ENCODE measurements at regions not wholly inside any gene's neighbourhood (a gene's known extent, or its start where the extent isn't known, plus 50 kb on each side); places are given as distances from the start of the nearest gene placed in this dataset.
"Not testable (repeated sequence)": the region's sequence is repeated elsewhere in the genome, so short reads cannot be mapped to it uniquely, and the experiment has no call there.

DNA sequence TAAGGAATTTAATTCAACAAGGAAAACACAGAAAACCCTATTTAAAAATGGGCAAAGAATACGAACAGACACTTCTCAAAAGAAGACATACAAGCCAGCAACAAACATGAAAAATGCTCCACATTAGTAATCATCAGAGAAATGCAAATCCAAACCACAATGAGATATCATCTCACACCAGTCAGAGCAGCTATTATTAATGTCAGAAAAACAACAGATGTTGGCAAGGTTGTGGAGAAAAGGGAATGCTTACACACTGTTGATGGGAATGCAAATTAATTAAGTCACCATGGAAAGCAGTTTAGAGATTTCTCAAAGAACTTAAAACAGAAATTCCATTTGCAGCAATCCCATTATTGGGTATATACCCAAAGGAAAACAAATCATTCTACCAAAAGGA is 55.2 kb downstream of the GCC1 start:
- DNase-seq (no peak), ATAC-seq (ENCODE audit: poor library complexity) (no peak)
- intact Hi-C loops (cut with DNase I): no loop called here

DNA sequence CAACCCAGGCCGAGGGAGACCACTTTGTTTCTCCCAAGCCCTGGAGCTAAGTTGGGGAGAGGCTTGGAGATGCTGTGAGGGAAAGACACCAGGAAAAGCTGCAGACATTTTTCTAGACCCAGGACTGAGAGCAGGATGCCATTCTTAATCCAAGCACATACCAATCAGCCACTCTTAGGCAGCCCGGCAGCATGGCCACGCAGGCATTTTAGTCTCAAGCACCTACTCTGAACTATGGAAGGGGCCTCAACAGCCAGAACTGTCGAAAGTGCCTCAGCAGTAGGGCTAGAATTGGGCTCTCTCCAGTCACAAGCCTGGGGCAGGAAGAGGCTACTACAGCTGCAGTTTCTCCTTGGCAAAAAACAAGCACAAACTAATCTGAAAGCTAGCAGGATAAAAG is 57.8 kb downstream of the GCC1 start:
- intact Hi-C loops (cut with DNase I): no loop called here
- no peak for DNase-seq
- ATAC-seq (ENCODE audit: poor library complexity): no peak

DNA sequence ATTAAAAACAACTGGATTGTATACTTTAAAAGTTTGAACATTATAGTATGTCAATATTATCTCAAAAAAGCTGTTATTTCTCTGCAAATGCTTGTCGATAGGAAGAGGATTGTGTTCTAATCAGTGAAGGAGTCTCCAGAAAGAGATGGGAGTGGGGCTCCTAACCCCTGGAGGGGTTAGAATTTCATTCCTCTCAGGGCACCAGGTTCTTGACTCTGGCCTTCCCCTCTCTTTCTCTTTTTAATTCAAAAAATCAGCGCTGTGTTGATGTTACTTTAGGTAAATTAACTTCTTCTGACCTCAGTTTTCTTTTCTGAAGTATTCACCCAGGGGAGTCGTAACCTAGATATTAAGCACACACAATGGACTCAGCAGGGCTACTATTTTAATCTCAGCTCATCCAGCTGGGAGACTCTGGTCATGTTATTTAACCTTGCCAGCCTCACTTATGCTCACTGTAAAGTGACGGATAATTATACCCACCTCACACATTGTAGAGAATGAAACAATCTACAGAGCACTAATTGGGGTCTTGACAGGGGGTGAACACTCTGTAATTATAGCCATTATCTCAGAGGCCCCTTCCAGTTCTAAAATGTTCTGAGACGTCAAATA is 59.4 kb downstream of the GCC1 start:
- DNase-seq (no peak), ATAC-seq (ENCODE audit: poor library complexity) (no peak)
- intact Hi-C loops (cut with DNase I): no loop called here

DNA sequence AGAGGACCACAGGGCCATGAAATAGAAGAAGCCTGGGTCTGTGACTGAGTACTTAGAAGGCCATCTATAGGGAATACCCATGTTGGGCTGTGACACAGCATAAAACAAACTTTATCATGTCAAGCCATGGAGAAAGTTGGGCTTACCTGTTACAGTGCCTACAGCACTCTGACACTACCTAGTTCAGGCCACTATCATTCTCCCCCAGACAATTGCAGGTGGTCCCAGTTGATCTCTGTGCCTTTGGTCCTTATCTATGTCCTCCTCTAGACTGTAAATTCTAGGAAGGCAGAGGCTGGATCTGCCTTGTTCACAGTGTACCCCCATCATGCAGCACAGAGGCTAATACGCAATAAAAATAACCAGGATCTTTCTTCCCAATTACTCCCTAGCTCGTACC is 69.1 kb downstream of the GCC1 start:
- no peak for DNase-seq
- no peak for ATAC-seq (ENCODE audit: poor library complexity)
- intact Hi-C loops (cut with DNase I): no loop called here

DNA sequence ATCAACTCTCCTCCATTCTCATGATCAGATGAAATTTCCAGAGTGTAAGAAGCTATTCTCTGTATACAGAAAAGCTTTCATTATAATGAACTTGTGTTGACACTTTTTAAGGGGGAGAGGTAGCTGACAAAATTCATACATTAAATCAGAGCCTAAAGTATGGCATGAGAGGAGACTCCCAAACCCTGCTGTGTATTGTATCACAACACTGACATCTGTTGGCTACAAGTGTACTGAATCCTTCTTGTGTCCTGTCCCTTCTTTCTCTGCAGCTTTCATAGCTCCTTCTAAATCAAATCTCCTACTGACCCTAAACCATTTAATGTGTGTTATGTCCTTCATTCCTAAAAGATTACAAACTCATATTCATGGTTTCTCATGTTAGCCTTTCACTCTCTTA is 70.9 kb downstream of the GCC1 start:
- intact Hi-C loops (cut with DNase I): no loop called here
- ATAC-seq (ENCODE audit: poor library complexity) (peak; percentile 71), DNase-seq (no peak)

DNA sequence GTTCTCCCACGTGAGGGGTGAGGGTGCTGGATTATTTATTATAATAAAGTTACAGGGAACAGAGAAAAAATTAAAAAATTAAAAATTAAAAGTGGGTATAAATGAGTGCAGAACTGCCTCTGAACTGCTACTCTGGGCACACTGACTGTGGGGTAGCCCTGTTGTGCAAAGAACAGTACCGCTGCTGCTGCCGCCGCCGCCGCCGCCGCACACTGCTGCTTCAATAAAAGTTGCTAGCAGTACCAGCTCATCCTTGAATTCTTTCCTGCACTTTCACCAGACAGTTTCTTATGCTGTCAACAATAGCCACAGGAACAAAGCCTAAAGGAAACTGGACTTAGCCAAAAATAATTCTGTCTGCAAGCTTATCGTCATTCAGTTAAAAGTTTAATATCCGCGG is 72.1 kb downstream of the GCC1 start:
- intact Hi-C loops (cut with DNase I): no loop called here

DNA sequence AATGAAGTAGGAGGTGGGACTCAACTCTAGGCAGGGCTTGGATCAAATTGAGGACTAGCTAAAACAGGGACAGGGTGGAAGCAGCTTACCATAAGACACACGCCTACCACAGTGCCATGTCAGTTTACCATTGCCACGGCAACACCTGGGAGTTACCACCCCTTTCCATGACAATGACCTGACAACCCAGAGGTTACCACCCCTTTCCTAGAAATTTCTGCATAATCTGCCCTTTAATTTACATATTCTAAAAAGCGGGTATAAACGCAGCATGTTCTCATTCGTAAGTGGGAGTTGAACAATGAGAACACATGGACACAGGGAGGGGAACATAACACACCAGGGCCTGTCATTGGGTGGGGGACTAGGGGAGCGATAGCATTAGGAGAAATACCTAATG is 72.7 kb downstream of the GCC1 start:
- intact Hi-C loops (cut with DNase I): no loop called here
- ATAC-seq (ENCODE audit: poor library complexity) (no peak), DNase-seq (no peak)

More for the DNA sequence above, 72.1 kb downstream of the GCC1 start:
- ATAC-seq (ENCODE audit: poor library complexity): no peak
- DNase-seq: no peak

DNA sequence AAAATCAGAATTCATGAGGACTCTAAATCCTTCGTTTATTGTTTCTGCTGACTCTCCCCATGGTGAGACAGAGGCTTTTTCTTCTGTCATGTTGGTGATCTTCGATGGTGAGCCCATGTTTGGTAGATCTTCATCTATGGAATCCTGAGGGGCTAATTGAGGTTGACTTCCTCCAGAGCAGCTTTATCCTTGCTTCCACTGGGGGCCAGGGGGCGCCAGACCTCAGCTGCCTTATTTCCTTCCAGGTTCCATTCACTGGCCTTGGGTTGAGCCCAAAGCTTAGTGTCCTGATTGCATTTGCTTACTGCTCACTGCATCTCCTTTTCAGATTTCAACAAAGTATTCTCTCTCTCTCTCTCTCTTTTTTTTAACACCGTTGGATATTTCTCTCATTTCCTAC is 80.7 kb downstream of the GCC1 start:
- DNase-seq (peak; percentile 43), ATAC-seq (ENCODE audit: poor library complexity) (no peak)
- intact Hi-C loops (cut with DNase I): no loop called here

DNA sequence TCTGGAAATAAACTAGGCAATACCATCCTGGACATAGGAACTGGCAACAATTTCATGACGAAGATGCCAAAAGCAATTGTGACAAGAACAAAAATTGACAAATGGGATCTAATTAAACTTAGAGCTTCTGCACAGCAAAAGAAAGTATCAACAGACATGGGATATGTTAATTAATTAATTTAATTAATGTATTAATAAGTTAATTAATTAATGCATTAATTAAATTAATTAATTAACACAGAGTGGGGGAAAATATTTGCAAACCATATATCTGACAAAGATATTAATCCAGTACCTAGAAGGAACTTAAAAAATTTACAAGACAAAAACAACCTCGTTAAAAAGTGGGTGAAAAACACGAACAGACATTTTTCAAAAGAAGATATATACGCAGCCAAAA is 83.6 kb downstream of the GCC1 start:
- ATAC-seq (ENCODE audit: poor library complexity) (no peak), DNase-seq (no peak)
- intact Hi-C loops (cut with DNase I): no loop called here

DNA sequence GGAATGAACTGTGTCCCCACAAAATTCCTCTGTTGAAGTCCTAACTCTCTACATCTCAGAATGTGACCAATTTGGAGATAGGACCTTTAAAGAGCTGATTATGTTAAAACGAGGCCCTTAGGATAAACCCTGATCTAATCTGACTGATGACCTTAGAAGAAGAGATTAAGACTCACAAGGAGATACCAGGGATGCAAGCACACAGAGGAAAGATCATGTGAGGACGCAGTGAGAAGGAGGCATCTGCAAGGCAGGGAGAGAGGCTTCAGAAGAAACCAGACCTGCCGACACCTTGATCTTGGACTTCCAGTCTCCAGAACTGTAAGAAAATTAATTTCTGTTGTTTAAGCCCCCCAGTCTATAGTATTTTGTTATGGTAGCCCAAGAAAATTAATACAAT is 94.9 kb upstream of the ZNF800 start:
- ATAC-seq (ENCODE audit: poor library complexity): no peak
- no peak for DNase-seq
- intact Hi-C loops (cut with DNase I): no loop called here

DNA sequence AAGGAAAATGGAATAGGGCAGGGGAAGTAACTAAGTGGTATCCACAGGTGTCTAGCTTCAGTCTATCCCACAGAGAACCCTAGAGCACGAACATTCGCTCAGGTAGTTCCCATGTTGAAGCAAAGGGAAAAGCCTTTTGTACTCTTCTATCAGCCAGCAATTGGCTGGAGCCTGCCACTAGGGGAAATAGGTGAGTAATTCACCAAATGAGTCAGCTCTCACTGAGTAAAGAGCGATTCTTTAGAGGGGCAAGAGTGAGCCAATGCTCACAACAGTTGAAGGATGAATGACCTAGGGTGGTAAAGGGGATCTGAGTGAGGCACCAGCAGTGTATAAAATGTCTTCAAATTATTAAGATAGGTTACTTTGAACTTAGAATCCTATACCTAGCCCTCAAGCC is 94.1 kb upstream of the ZNF800 start:
- intact Hi-C loops (cut with DNase I): no loop called here
- ATAC-seq (ENCODE audit: poor library complexity): no peak

DNA sequence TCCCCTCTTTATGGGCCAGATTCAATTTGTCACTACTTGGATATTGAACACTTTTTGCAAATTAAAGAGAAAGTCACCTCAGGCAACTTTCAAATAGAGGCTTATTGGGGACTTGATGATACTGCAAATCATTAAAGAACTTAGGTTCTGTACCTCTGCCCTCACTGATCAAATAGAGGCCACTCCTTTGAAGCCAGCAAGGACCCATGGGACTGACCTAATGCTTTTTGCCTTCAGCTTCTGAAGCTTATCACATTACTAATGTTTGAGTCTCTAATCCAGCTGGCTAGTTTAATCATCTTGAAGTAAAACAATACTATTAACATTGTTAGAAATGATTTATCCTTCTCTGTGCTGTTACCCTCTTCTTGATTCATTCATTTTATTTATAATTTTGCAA is 93.0 kb upstream of the ZNF800 start:
- DNase-seq (no peak), ATAC-seq (ENCODE audit: poor library complexity) (no peak)
- intact Hi-C loops (cut with DNase I): no loop called here

More for the DNA sequence above, 94.1 kb upstream of the ZNF800 start:
- DNase-seq: no peak

DNA sequence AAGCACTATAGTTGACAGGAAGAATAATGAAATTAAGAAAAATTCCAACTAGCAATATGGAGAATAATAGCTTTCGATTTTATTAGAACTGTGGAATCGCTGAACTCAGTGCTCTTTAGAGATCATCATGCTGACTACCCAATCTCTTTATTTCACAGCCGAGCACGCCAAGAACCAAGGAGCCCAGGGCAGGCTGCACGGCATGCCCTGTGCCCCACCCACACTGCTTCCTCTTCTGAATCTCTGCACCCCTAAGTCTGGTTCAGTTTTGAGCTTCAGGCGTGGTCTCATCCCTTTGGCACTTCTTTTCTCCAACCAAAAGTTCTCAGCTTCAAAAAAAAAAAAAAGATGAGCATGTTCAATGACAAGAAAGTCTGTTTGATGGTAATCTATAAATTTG is 92.4 kb upstream of the ZNF800 start:
- intact Hi-C loops (cut with DNase I): no loop called here
- no peak for ATAC-seq (ENCODE audit: poor library complexity)
- no peak for DNase-seq

DNA sequence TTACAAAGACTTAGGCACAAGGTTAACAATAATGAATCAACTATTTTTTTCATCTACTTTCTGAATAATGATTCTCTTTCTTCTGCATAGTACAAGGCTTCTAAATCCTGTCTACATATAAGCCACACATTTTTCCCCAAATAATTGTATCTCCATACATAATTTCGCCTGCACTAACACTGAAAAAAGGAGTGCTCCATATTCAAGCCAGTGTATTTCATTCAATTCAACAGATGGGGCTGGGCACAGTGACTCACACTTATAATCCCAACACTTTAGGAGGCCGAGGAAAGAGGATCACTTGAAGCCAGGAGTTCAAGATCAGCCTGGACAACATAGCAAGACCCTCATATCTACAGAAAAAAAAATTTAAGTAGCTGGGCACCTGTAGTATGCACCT is 86.0 kb upstream of the ZNF800 start:
- no peak for ATAC-seq (ENCODE audit: poor library complexity)
- no peak for DNase-seq
- intact Hi-C loops (cut with DNase I): no loop called here

DNA sequence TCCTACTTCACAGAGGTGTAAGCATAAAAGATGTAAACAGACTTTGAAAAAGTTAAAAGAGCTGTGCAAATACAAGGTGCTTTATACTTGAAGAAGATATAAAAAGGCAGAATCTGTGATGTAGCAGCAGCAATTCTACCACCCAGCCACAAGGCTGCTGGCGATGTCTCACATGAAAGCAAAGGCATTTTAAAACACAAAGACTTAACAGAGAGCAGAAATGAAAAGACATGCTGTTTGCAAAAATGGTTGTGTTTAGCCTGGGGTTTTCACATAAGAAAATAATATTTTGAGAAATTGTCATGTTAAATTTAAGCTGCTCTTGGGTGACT is 85.5 kb upstream of the ZNF800 start:
- no peak for ATAC-seq (ENCODE audit: poor library complexity)
- intact Hi-C loops (cut with DNase I): no loop called here

DNA sequence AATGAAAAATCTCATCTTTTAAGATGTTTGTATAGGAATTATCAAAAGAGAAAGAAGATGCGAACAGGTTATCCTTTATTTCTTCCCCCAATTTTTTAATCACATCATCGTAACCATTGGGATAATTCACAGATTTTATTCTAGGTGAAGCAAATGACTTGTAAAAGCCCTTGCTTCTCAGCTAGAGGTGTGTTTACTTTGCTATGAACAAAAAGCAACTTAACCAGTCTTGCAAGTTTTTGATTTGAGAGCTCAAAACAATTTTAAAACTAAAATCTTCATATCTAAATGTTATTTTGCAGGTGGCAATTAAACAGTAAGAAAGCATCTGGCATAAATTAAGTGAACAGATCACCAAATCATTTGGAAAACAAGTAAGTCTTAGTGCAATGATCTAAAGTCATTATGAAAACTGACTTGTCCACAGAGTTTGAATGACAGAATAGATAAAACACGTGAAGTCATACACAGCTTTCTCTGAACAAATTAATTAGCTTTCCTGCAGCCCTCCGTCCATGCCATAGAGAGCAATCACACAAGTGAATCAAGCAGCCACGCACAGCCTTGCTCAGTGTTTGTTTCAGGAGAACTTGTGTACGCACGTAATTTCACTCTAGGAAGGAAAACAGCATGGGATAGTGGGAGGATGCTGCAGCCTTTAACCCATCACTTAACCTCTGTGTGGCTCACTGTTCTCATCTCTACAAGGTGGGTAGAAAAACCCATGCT is 85.0 kb upstream of the ZNF800 start:
- intact Hi-C loops (cut with DNase I): no loop called here
- no peak for DNase-seq

More for the DNA sequence above, 85.5 kb upstream of the ZNF800 start:
- DNase-seq: no peak

DNA sequence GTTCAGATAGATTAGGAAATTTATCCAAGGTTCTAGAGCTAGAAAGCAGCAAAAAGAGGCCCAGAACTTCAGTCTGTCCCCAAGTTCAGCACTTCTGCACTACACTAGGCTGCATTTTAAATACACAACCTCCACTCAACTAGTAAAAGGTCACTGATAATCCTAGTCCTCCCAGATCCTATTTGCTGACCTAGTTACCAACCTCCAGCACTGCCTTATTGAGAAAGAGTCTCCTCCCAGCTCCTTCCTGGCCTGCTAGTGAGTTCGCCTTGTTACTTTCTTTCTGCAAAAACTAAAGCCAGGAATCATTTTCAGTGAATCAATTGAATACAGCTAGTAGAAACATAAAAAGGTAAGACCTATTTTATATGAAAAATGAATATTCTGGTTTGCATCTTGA is 84.1 kb upstream of the ZNF800 start:
- DNase-seq (no peak), ATAC-seq (ENCODE audit: poor library complexity) (no peak)
- intact Hi-C loops (cut with DNase I): no loop called here

More for the DNA sequence above, 85.0 kb upstream of the ZNF800 start:
- no peak for ATAC-seq (ENCODE audit: poor library complexity)

DNA sequence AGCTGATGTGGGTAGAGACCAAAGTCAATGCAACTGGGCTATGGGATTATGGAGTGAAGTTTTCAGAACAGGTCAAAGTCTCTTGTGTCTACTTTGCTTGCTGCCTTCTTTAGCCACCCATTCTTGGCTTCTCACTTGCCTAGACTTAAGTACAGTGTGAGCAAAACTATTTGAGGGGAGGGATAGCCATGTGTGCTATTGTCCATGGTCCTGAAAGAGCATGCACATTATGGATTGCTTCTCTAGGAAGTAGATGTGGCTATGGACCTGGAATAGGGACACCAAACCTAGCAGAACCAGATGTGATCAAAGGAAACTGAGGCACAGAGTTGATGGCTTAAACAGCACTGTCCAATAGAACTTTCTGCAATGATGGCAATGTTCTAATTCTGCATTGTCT is 81.9 kb upstream of the ZNF800 start:
- DNase-seq: no peak
- no peak for ATAC-seq (ENCODE audit: poor library complexity)
- intact Hi-C loops (cut with DNase I): no loop called here

DNA sequence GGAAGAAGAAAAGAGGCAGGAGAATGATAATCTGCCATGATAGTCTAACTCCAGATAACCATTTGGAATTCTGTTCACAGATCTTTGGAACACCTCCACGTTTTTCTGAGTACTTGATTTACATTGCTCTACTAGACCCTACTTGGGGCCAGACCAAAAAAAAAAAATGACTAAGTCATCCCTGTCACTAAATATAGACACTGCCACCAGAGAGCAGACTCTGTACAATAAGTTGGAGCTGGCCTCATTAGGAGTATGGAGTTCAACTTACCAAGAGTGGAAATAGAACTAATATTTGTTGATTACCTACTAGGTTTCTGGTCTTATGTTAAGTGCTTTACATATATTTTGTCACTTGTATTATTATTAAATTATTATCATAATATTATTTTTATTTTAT is 80.9 kb upstream of the ZNF800 start:
- no peak for ATAC-seq (ENCODE audit: poor library complexity)

DNA sequence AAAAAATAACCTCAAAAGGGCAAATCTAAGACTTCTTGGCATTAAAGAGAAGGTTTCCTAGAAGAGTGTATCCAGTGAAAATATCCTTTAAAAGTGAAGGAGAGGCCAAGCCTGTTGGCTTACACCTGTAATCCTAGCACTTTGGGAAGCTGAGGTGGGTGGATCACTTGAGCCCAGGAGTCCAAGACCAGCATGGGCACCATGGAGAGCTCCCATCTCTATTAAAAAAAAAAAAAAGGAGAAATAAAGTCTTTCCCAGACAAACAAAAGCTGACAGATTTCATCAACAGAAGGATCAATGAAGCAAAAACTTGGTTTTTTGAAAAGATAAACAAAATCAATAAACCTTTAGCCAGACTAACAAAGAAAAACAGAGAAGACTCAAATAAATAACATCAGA is 67.6 kb upstream of the ZNF800 start:
- DNase-seq: no peak
- intact Hi-C loops (cut with DNase I): no loop called here
- no peak for ATAC-seq (ENCODE audit: poor library complexity)

More for the DNA sequence above, 80.9 kb upstream of the ZNF800 start:
- intact Hi-C loops (cut with DNase I): no loop called here
- DNase-seq: no peak

DNA sequence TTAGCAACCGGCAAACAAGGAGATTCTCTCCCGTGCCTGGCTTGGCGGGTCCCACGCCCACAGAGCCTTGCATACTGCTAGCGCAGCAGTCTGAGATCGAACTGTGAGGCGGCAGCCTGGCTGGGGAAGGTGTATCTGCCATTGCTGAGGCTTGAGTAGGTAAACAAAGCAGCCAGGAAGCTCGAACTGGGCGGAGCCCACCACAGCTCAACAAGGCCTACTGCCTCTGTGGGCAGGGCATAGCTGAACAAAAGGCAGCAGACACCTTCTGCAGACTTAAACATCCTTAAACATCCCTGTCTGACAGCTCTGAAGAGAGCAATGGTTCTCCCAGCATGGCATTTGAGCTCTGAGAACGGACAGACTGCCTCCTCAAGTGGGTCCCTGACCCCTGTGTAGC is 58.8 kb upstream of the ZNF800 start:
- DNase-seq; ATAC-seq (ENCODE audit: poor library complexity); intact Hi-C loops (cut with DNase I): not testable (repeated sequence)
